Adrenal gland (tissue), 5 donors: ENCODE measurements at regions not wholly inside any gene's neighbourhood (a gene's known extent, or its start where the extent isn't known, plus 50 kb on each side); places are given as distances from the start of the nearest gene placed in this dataset.

Experiments used
- POLR2A ChIP-seq, 2 donors: fragments of 450-650 bp; IDR thresholded peaks; one replicate each; pipeline ENCODE4 v1.6.1; 2017; ENCODE audit warnings: antibody characterized with exemption in 2 of 2, mild to moderate bottlenecking in 2 of 2, moderate library complexity in 1 of 2
- TF ChIP-seq, protein P1 (sequence below), 6 experiments: fragments of 450-650 bp in 4 of 6; fragments of 200-600 bp in 2 of 6; sonication (generic) in 1 of 6; IDR thresholded peaks; 1 replicate in 5 of 6; 2 replicates in 1 of 6; pipeline versions ENCODE4 v1.5.1 to v1.8.0; 2016 to 2021; ENCODE audit warnings: antibody characterized with exemption in 6 of 6, mild to moderate bottlenecking in 2 of 6, moderate library complexity in 1 of 6
- donor health status: DM: no; HTN: no; CAD: no.

GRCh38 chr4:117801756-117802155 lies 232.5 kb upstream of the NDST3 start:
- TF ChIP-seq, protein P1, sequence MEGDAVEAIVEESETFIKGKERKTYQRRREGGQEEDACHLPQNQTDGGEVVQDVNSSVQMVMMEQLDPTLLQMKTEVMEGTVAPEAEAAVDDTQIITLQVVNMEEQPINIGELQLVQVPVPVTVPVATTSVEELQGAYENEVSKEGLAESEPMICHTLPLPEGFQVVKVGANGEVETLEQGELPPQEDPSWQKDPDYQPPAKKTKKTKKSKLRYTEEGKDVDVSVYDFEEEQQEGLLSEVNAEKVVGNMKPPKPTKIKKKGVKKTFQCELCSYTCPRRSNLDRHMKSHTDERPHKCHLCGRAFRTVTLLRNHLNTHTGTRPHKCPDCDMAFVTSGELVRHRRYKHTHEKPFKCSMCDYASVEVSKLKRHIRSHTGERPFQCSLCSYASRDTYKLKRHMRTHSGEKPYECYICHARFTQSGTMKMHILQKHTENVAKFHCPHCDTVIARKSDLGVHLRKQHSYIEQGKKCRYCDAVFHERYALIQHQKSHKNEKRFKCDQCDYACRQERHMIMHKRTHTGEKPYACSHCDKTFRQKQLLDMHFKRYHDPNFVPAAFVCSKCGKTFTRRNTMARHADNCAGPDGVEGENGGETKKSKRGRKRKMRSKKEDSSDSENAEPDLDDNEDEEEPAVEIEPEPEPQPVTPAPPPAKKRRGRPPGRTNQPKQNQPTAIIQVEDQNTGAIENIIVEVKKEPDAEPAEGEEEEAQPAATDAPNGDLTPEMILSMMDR (IDR thresholded peaks at IDR 0.05): no peak
- no peak for TF ChIP-seq POLR2A (IDR thresholded peaks at IDR 0.05)
